ENCODE measurements at regions not wholly inside any gene's neighbourhood (a gene's known extent, or its start where the extent isn't known, plus 50 kb on each side); places are given as distances from the start of the nearest gene placed in this dataset.

DNA sequence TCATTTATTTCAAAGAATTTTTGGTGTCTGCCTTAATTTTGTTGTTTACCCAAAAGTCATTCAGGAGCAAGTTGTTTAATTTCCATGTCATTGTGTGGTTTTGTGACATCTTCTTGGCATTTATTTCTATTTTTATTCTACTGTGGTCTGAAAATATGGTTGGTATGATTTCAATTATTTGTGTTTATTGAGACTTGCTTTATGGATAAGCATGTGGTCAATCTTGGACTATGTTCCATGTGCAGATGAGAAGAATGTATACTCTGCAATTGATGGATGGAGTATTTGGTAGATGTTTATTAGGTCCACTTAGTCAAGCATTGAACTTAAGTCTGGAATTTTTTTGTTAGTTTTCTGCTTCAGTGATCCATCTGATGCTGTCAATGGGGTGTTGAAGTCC lies 383.0 kb downstream of the PMP22 start:
- H3K27me3 ChIP-seq (ENCODE audit: insufficient read depth, low read length), result no peaks in the 10 kb centered on the region
- no peaks in the 10 kb centered on the region for H4K20me1 ChIP-seq (ENCODE audit: insufficient read depth, low read length)
- no peaks in the 10 kb centered on the region for H3K9me3 ChIP-seq (ENCODE audit: low read length)
- H2AFZ ChIP-seq (ENCODE audit: low read length), result no peak overlapping the region
- no peaks in the 10 kb centered on the region for H3K36me3 ChIP-seq (ENCODE audit: insufficient read depth, low read length)
- H3K9ac ChIP-seq (ENCODE audit: low read length), result no peak overlapping the region
- no peak overlapping the region for H3K4me3 ChIP-seq (ENCODE audit: low read depth, low read length, poor library complexity, severe bottlenecking)
- no peaks in the 10 kb centered on the region for H3K9me2 ChIP-seq (ENCODE audit: low read depth, low read length)
- no peaks in the 10 kb centered on the region for H3K79me2 ChIP-seq (ENCODE audit: insufficient read depth, low read length)
- H3F3A ChIP-seq (ENCODE audit: insufficient read depth, low read length), result no peaks in the 10 kb centered on the region
- H3K4me1 ChIP-seq (ENCODE audit: insufficient read depth, low read length, severe bottlenecking), result no peaks in the 10 kb centered on the region
- H3K27ac ChIP-seq (ENCODE audit: low read depth, low read length, poor library complexity, severe bottlenecking), result no peak overlapping the region
- no peak overlapping the region for H3K4me2 ChIP-seq (ENCODE audit: low read length)
- no peak for TF ChIP-seq EZH2 (IDR thresholded peaks at IDR 0.05; ENCODE audit: borderline replicate concordance, low read length)
- TF ChIP-seq, protein P1, sequence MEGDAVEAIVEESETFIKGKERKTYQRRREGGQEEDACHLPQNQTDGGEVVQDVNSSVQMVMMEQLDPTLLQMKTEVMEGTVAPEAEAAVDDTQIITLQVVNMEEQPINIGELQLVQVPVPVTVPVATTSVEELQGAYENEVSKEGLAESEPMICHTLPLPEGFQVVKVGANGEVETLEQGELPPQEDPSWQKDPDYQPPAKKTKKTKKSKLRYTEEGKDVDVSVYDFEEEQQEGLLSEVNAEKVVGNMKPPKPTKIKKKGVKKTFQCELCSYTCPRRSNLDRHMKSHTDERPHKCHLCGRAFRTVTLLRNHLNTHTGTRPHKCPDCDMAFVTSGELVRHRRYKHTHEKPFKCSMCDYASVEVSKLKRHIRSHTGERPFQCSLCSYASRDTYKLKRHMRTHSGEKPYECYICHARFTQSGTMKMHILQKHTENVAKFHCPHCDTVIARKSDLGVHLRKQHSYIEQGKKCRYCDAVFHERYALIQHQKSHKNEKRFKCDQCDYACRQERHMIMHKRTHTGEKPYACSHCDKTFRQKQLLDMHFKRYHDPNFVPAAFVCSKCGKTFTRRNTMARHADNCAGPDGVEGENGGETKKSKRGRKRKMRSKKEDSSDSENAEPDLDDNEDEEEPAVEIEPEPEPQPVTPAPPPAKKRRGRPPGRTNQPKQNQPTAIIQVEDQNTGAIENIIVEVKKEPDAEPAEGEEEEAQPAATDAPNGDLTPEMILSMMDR (IDR thresholded peaks at IDR 0.05; ENCODE audit: low read length), result no peak

DNA sequence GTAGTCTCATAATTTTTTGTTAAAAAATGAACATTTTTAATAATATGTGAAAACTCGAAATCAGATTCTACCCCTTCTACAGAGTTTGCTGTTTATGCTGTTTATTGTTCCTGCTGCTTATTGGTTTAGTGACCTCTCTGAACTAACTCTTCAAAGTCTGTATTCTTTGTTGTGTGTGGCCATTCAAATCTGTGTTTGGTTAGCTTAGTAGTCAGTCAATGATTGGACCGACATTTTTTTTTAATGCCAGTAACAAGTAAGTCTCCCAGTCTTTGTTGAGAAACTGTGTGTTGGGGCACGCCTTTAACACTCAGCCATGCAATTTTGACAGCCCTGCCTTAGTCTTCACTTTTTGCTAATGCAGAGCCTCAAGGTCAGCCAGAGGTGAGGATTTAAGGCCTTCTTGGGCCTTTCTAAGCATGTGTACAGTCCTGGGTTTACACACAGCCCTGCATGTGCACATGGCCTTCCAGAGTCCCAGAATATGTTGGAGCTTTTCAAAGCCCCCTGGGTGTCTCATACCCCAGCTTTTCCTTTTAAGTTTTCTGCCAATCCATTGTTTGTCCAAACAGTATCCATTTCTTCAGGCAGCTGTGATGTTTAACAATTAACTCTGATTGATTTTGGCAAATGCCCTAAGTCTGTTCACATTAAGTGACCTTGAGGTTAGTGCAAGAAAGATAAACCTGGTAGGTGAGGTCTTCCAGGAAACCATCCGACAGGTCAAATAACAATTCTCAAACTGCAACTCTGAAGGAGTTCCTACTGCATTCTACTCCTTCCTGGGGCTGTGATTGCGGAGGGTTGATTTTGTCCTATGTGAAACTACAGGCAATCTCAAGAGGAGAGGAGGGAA lies 389.3 kb downstream of the PMP22 start:
- Histone ChIP-seq H3K27me3 (ENCODE audit: insufficient read depth, low read length) (no peaks in the 10 kb centered on the region), H3K79me2 (ENCODE audit: insufficient read depth, low read length) (no peaks in the 10 kb centered on the region), H3K4me3 (ENCODE audit: low read depth, low read length, poor library complexity, severe bottlenecking) (no peak overlapping the region), H3K36me3 (ENCODE audit: insufficient read depth, low read length) (no peaks in the 10 kb centered on the region; the same call in 1 of the 2 replicates), H3K4me1 (ENCODE audit: insufficient read depth, low read length, severe bottlenecking) (no peaks in the 10 kb centered on the region), H3F3A (ENCODE audit: insufficient read depth, low read length) (no peaks in the 10 kb centered on the region), H3K27ac (ENCODE audit: low read depth, low read length, poor library complexity, severe bottlenecking) (no peak overlapping the region), H3K9ac (ENCODE audit: low read length) (no peak overlapping the region), H2AFZ (ENCODE audit: low read length) (no peak overlapping the region), H3K4me2 (ENCODE audit: low read length) (no peak overlapping the region), H3K9me2 (ENCODE audit: low read depth, low read length) (no peaks in the 10 kb centered on the region), H3K9me3 (ENCODE audit: low read length) (no peaks in the 10 kb centered on the region), H4K20me1 (ENCODE audit: insufficient read depth, low read length) (no peaks in the 10 kb centered on the region)
- TF ChIP-seq, protein P1 (IDR thresholded peaks at IDR 0.05; ENCODE audit: low read length), result no peak
- TF ChIP-seq EZH2 (IDR thresholded peaks at IDR 0.05; ENCODE audit: borderline replicate concordance, low read length), result no peak

DNA sequence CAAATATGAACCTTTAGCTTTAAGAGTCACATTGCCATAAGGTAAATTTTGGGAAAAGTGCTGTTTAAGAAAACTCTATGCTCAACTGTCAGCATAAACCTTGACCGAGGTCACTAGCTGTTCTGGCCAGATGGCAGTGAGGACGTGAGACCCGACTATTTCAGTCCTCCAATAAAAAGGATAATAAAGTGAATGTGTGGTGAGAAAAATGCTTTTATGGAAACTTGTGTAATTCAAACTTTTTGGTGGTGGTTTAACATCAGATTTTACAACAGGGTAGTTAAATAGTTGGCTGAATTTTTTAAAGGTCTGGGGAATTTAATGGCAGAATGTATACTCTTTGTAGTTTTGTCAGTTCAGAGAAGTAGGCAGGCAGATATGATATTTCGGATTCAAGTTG lies 391.1 kb downstream of the PMP22 start:
- Histone ChIP-seq H3F3A (ENCODE audit: insufficient read depth, low read length) (no peaks in the 10 kb centered on the region), H2AFZ (ENCODE audit: low read length) (no peak overlapping the region), H3K4me2 (ENCODE audit: low read length) (no peak overlapping the region), H4K20me1 (ENCODE audit: insufficient read depth, low read length) (no peaks in the 10 kb centered on the region), H3K79me2 (ENCODE audit: insufficient read depth, low read length) (no peaks in the 10 kb centered on the region), H3K9ac (ENCODE audit: low read length) (no peak overlapping the region), H3K9me2 (ENCODE audit: low read depth, low read length) (no peaks in the 10 kb centered on the region), H3K36me3 (ENCODE audit: insufficient read depth, low read length) (no peaks in the 10 kb centered on the region; the same call in 1 of the 2 replicates), H3K27ac (ENCODE audit: low read depth, low read length, poor library complexity, severe bottlenecking) (no peak overlapping the region), H3K27me3 (ENCODE audit: insufficient read depth, low read length) (no peaks in the 10 kb centered on the region), H3K4me3 (ENCODE audit: low read depth, low read length, poor library complexity, severe bottlenecking) (no peak overlapping the region), H3K9me3 (ENCODE audit: low read length) (no peaks in the 10 kb centered on the region), H3K4me1 (ENCODE audit: insufficient read depth, low read length, severe bottlenecking) (no peaks in the 10 kb centered on the region)
- no peak for TF ChIP-seq EZH2 (IDR thresholded peaks at IDR 0.05; ENCODE audit: borderline replicate concordance, low read length)
- TF ChIP-seq, protein P1 (IDR thresholded peaks at IDR 0.05; ENCODE audit: low read length), result no peak
